H1 (cell line): ENCODE measurements at regions not wholly inside any gene's neighbourhood (a gene's known extent, or its start where the extent isn't known, plus 50 kb on each side); places are given as distances from the start of the nearest gene placed in this dataset.

Experiments
- CTCF ChIA-PET: fragments of 300-600 bp; sonication (Branson Sonifier 250); formaldehyde crosslinking; loops from one replicate; lab custom pipeline; 2021; ENCODE audit not compliant: partially characterized antibody; lab: Charles Lee
- POLR2A ChIA-PET: fragments of 300-600 bp; sonication (Branson Sonifier 250); formaldehyde crosslinking; loops from one replicate; lab custom pipeline; 2021; ENCODE audit warnings: inconsistent platforms; ENCODE audit not compliant: partially characterized antibody; lab: Charles Lee
- DNase-seq, 2 experiments: peaks; one replicate each; pipeline versions ENCODE4 v3.0.0 to v3.0.0-alpha.2; 2010 to 2022; ENCODE audit warnings: low spot score in 2 of 2, low read depth in 1 of 2, mixed read lengths in 1 of 2
- FAIRE-seq: peaks from 2 replicates; lab custom pipeline; 2011; peaks lifted over from hg19 to GRCh38; lab: Jason Lieb, UNC
- H2AFZ ChIP-seq: 2 replicates; pipeline ENCODE4 v1.8.1; 2012; ENCODE audit warnings: low read length, inconsistent platforms
- H2AK5ac ChIP-seq: 2 replicates; pipeline ENCODE4 v1.6.1; 2013; ENCODE audit warnings: low read depth, low read length
- H2BK120ac ChIP-seq: replicated peaks from 2 replicates; pipeline ENCODE3; 2013; ENCODE audit warnings: low read depth, low read length, inconsistent platforms
- H2BK12ac ChIP-seq: 2 replicates; pipeline ENCODE4 v1.6.1; 2013; ENCODE audit warnings: low read depth, low read length
- H2BK15ac ChIP-seq: 2 replicates; pipeline ENCODE4 v1.6.1; 2013; ENCODE audit warnings: low read length
- H2BK20ac ChIP-seq: 2 replicates; pipeline ENCODE4 v1.6.1; 2013; ENCODE audit warnings: low read length
- H2BK5ac ChIP-seq: 2 replicates; pipeline ENCODE4 v1.6.1; 2013; ENCODE audit warnings: low read depth, low read length
- H3K14ac ChIP-seq: 2 replicates; pipeline ENCODE4 v1.6.1; 2013; ENCODE audit warnings: inconsistent platforms; ENCODE audit not compliant: insufficient read length
- H3K18ac ChIP-seq: 2 replicates; pipeline ENCODE4 v1.6.1; 2013; ENCODE audit warnings: low read length; ENCODE audit errors: extremely low read depth
- H3K23ac ChIP-seq: 2 replicates; pipeline ENCODE4 v1.6.1; 2013; ENCODE audit warnings: inconsistent platforms; ENCODE audit not compliant: insufficient read length
- H3K23me2 ChIP-seq: 2 replicates; pipeline ENCODE4 v1.6.1; 2013; ENCODE audit warnings: low read depth, low read length
- H3K27ac ChIP-seq: 2 replicates; pipeline ENCODE4 v1.6.1; 2011; ENCODE audit warnings: low read depth, low read length, inconsistent platforms
- H3K27me3 ChIP-seq, 4 experiments: replicated peaks in 1 of 4; 1 replicate in 1 of 4; 2 replicates in 3 of 4; pipeline versions ENCODE4 v1.6.1 to v1.8.1; 2011 to 2013; ENCODE audit warnings: low read length in 3 of 4, mild to moderate bottlenecking in 3 of 4, inconsistent platforms in 2 of 4, mixed read lengths in 2 of 4, moderate library complexity in 1 of 4; ENCODE audit not compliant: control insufficient read depth in 3 of 4, insufficient read depth in 3 of 4; ENCODE audit errors: extremely low read depth in 1 of 4
- H3K36me3 ChIP-seq, 4 experiments: 2 replicates each; pipeline versions ENCODE4 v1.6.1 to v1.8.1; 2011 to 2013; ENCODE audit warnings: mild to moderate bottlenecking in 4 of 4, low read length in 3 of 4, moderate library complexity in 2 of 4, control low read depth in 1 of 4, inconsistent platforms in 1 of 4; ENCODE audit not compliant: insufficient read depth in 4 of 4, control insufficient read depth in 2 of 4
- H3K4ac ChIP-seq: replicated peaks from 2 replicates; pipeline ENCODE3; 2013; ENCODE audit warnings: low read length, low read depth, mixed read lengths, inconsistent platforms; ENCODE audit not compliant: insufficient read length
- H3K4me1 ChIP-seq, 4 experiments: replicated peaks in 1 of 4; 1 replicate in 1 of 4; 2 replicates in 3 of 4; pipeline versions ENCODE4 v1.6.1 to v1.8.1; 2011 to 2013; ENCODE audit warnings: low read length in 3 of 4, inconsistent platforms in 2 of 4, mixed read lengths in 1 of 4; ENCODE audit not compliant: insufficient read depth in 4 of 4, control insufficient read depth in 3 of 4
- H3K4me2 ChIP-seq, 2 experiments: 2 replicates each; pipeline versions ENCODE4 v1.6.1 to v1.8.1; 2011 to 2013; ENCODE audit warnings: low read depth in 2 of 2, low read length in 2 of 2, control low read depth in 1 of 2, inconsistent platforms in 1 of 2, mild to moderate bottlenecking in 1 of 2; ENCODE audit not compliant: insufficient read depth in 1 of 2
- H3K4me3 ChIP-seq, 4 experiments: fragments of 200-600, 300-600 bp in 1 of 4; sonication (generic), shearing (Covaris generic), sonication (Bioruptor Twin) in 1 of 4; 2 replicates each; pipeline versions ENCODE4 v1.5.1 to v1.8.1; 2011 to 2016; ENCODE audit warnings: low read length in 4 of 4, low read depth in 3 of 4, control low read depth in 2 of 4, inconsistent platforms in 2 of 4, mild to moderate bottlenecking in 2 of 4, mixed read lengths in 1 of 4, moderate library complexity in 1 of 4; ENCODE audit not compliant: insufficient read depth in 2 of 4; ENCODE audit errors: extremely low read depth in 1 of 4
- H3K56ac ChIP-seq: replicated peaks from 2 replicates; pipeline ENCODE3; 2013; ENCODE audit warnings: low read depth, mild to moderate bottlenecking, mixed read lengths, low read length, inconsistent platforms; ENCODE audit not compliant: insufficient read length
- H3K79me1 ChIP-seq: 2 replicates; pipeline ENCODE4 v1.6.1; 2013; ENCODE audit warnings: low read depth, low read length, control low read depth
- H3K79me2 ChIP-seq, 2 experiments: 2 replicates each; pipeline versions ENCODE4 v1.6.1 to v1.8.1; 2012 to 2013; ENCODE audit warnings: low read length in 2 of 2, mild to moderate bottlenecking in 2 of 2, inconsistent platforms in 1 of 2; ENCODE audit not compliant: insufficient read depth in 2 of 2, control insufficient read depth in 1 of 2
- H3K9ac ChIP-seq, 4 experiments: replicated peaks in 1 of 4; 1 replicate in 1 of 4; 2 replicates in 3 of 4; pipeline versions ENCODE4 v1.6.1 to v1.8.1; 2011 to 2013; ENCODE audit warnings: low read depth in 3 of 4, low read length in 3 of 4, control low read depth in 2 of 4, mild to moderate bottlenecking in 2 of 4, moderate library complexity in 2 of 4, inconsistent platforms in 1 of 4; ENCODE audit errors: extremely low read depth in 1 of 4
- H3K9me3 ChIP-seq, 2 experiments: 2 replicates each; pipeline versions ENCODE4 v1.6.1 to v1.8.1; 2012 to 2013; ENCODE audit warnings: mild to moderate bottlenecking in 2 of 2, moderate library complexity in 2 of 2, control low read depth in 1 of 2, inconsistent platforms in 1 of 2, low read depth in 1 of 2, low read length in 1 of 2, mixed read lengths in 1 of 2; ENCODE audit not compliant: insufficient read depth in 2 of 2
- H4K20me1 ChIP-seq, 2 experiments: replicated peaks in 1 of 2; 2 replicates each; pipeline versions ENCODE3 to v1.8.1; 2011 to 2013; ENCODE audit warnings: inconsistent platforms in 2 of 2, low read length in 2 of 2, mild to moderate bottlenecking in 1 of 2; ENCODE audit not compliant: insufficient read depth in 2 of 2, control insufficient read depth in 1 of 2
- H4K5ac ChIP-seq: 2 replicates; pipeline ENCODE4 v1.6.1; 2013; ENCODE audit warnings: low read length, low read depth, mixed read lengths, inconsistent platforms; ENCODE audit not compliant: insufficient read length
- H4K8ac ChIP-seq: 2 replicates; pipeline ENCODE4 v1.8.0; 2013; ENCODE audit warnings: mild to moderate bottlenecking, moderate library complexity, low read length, inconsistent platforms; ENCODE audit not compliant: insufficient read depth; ENCODE audit errors: extremely low read depth
- H4K91ac ChIP-seq: replicated peaks from 2 replicates; pipeline ENCODE3; 2013; ENCODE audit warnings: low read length, mixed read lengths, inconsistent platforms; ENCODE audit not compliant: insufficient read length
- NRF1 ChIP-seq: IDR thresholded peaks from 2 replicates; pipeline ENCODE4 v1.6.1; 2011; ENCODE audit warnings: mild to moderate bottlenecking, low read depth, low read length, improper control_type of control experiment
- RAD21 ChIP-seq, 2 experiments: IDR thresholded peaks in 1 of 2; conservative IDR thresholded peaks in 1 of 2; 2 replicates each; pipeline ENCODE4 v1.6.1; 2011; ENCODE audit warnings: low read depth in 2 of 2, low read length in 2 of 2, improper control_type of control experiment in 1 of 2, inconsistent platforms in 1 of 2, mild to moderate bottlenecking in 1 of 2, moderate library complexity in 1 of 2
- WGBS, 2 experiments: shearing (Covaris generic) in 1 of 2; methylation state at CpG; one replicate each; pipeline versions ENCODE4 v1.1.6 to v1.1.7; 2013 to 2015; ENCODE audit warnings: low lambda C conversion rate in 2 of 2, mixed read lengths in 2 of 2, inconsistent platforms in 1 of 2, low coverage in 1 of 2, missing lambda C conversion rate in 1 of 2; ENCODE audit not compliant: insufficient replicate concordance in 2 of 2, insufficient coverage in 1 of 2, insufficient read length in 1 of 2; ENCODE audit errors: extremely low coverage in 1 of 2, missing lambda C conversion rate in 1 of 2; 5-methylcytosine and 5-hydroxymethylcytosine counted together

DNA sequence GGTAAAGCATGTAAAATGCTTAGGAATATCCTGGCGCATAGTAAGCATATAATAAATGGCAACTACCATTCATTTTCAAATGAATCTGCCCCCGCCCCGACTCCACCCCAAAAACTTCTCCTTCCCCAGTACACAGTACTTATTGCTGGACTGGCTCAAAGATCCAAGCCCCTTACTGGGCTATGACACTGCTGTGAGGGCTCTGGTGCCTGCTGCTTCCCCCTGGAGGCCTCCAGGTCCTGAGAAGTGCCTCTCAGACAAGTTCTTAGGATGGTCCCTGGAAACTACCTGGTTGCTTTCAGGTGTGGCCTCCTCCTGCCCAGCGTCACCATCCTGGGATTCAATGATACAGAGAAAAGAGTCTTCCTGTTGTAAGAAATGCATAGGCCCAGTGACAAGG is 190.6 kb upstream of the NTM start:
- no peak overlapping the region for H3K56ac ChIP-seq
- POLR2A ChIA-PET = no interaction called here
- H2BK120ac ChIP-seq = no peak overlapping the region
- no peaks in the 10 kb centered on the region for H3K79me1 ChIP-seq
- H2BK15ac ChIP-seq = no peak overlapping the region
- peak overlapping the region; percentile 1 for H4K91ac ChIP-seq
- H3K9me3 ChIP-seq = peaks cover 0 to under 1% of the 10 kb centered on the region in 2 experiments; a peak in 1 of 4 replicates
- no peak overlapping the region for H3K9ac ChIP-seq
- H3K14ac ChIP-seq = no peak overlapping the region
- peak overlapping the region; percentile 61 for H3K18ac ChIP-seq
- H3K23me2 ChIP-seq = no peaks in the 10 kb centered on the region
- no peak overlapping the region for H2AFZ ChIP-seq
- 0 out of 2 replicates have a peak overlapping the region, but pooled peaks have one; percentile 32 for H2BK12ac ChIP-seq
- no peak overlapping the region for H3K4ac ChIP-seq
- 39% methylated on average over 4 of the region's 4 CpGs; no CpG with 5 or more reads in 1 of the 2 experiments for WGBS, 2 experiments
- peak overlapping the region; percentile 84; the same call in 1 of the 2 replicates for H2BK20ac ChIP-seq
- no peak overlapping the region; a peak in 1 of 8 replicates for H3K4me3 ChIP-seq
- no peak overlapping the region for H4K8ac ChIP-seq
- no peaks in the 10 kb centered on the region for H3K36me3 ChIP-seq
- H4K20me1 ChIP-seq = no peaks in the 10 kb centered on the region
- no peak overlapping the region for H3K23ac ChIP-seq
- no peaks in the 10 kb centered on the region for H3K79me2 ChIP-seq
- FAIRE-seq (no peak), DNase-seq (no peak)
- CTCF ChIA-PET = no interaction called here
- H2BK5ac ChIP-seq = no peak overlapping the region; the same call in 1 of the 2 replicates
- H3K27me3 ChIP-seq = no peaks in the 10 kb centered on the region
- no peak overlapping the region for H4K5ac ChIP-seq
- peaks cover 0 to 6% (median 1%) of the 10 kb centered on the region in 4 experiments; a peak in 3 of 7 replicates for H3K4me1 ChIP-seq
- no peak overlapping the region for H2AK5ac ChIP-seq
- H3K4me2 ChIP-seq = no peak overlapping the region
- no peak for TF ChIP-seq NRF1
- 0 out of 4 replicates have a peak, but pooled peaks of 1 of the 2 experiments have one; percentile 8 for TF ChIP-seq RAD21 (IDR thresholded peaks at IDR 0.05 in 1 of 2, conservative IDR thresholded peaks at IDR 0.05 in 1 of 2; ENCODE audit: low read depth in 2 of 2, low read length in 2 of 2)
- H3K27ac ChIP-seq = no peak overlapping the region
